HTR-8/SVneo (cell line): ENCODE measurements at regions not wholly inside any gene's neighbourhood (a gene's known extent, or its start where the extent isn't known, plus 50 kb on each side); places are given as distances from the start of the nearest gene placed in this dataset.

Source experiments
- DNase-seq: peaks from one replicate; pipeline ENCODE4 v3.0.0; 2011; ENCODE audit warnings: low spot score, mixed read lengths; ENCODE audit not compliant: insufficient read length
- FAIRE-seq: peaks from 2 replicates; lab custom pipeline; 2011; peaks lifted over from hg19 to GRCh38; lab: Jason Lieb, UNC

DNA sequence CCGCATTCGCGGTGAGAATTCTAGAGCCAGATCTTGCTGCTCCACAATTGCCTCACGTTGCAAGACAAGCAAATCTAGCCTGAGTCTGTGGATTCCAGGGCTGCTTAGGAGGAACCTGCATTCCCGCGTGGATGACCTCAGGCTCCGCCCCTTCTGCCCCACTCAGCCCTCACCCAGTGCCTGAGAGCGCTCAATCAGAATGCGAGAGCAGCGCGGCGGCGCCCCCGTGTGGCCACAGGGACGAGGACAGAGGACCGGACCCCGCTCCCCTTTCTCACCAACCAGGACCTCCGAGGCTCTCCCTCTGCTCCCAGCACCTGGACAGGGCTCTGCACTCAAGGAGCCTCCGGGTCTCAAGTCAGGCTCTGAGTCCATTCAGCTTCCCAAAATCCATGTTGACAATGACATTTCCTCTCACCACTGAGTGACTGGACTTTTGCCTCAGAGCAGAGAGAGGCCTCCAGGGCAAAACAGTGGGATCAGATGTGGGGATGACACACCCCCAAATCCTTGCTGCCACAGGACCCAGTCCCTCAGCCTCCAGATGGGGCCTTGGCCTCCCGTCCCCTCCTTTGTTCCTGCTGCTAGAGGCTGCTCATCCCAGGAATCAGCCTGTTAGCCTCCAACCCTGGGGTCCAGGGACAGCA lies 52.0 kb downstream of the RPP21 start:
- peak; percentile 88 for DNase-seq
- peak; percentile 9 for FAIRE-seq

GRCh38 chr6:30397697-30398096 lies 52.7 kb downstream of the RPP21 start:
- no peak for DNase-seq
- FAIRE-seq = no peak

- DNase-seq (no peak), FAIRE-seq (no peak)
These were observed 54.6 kb downstream of the RPP21 start for GRCh38 chr6:30399390-30400058.

GRCh38 chr6:30405934-30406333 lies 61.0 kb downstream of the RPP21 start:
- no peak for FAIRE-seq
- no peak for DNase-seq

- FAIRE-seq (no peak), DNase-seq (no peak)
These were observed 64.2 kb downstream of the RPP21 start for GRCh38 chr6:30409184-30409583.

GRCh38 chr6:30411515-30412207 lies 66.7 kb downstream of the RPP21 start:
- DNase-seq = peak; percentile 24
- peak; percentile 90 for FAIRE-seq

GRCh38 chr6:30418448-30418847 lies 70.9 kb upstream of the HLA-E start:
- DNase-seq (no peak), FAIRE-seq (no peak)

DNA sequence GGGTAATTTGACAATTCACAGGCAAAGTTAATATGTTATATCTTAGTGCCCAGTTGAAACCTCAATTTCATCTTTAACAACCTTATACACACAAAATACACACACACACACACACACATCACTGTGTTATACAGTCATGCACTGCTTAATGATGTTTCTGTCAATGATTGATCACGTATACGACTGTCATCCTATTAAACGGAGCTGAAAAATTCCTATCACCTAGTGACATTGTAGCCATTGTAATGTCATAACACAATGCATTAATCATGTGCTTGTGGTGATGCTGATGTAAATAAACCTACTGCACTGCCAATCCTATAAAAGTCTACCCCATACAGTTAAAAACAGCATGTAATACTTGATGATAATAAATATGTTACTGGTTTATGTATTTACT lies 64.8 kb upstream of the HLA-E start:
- DNase-seq (no peak), FAIRE-seq (peak; percentile 51)
